Liver (tissue), 3 donors: ENCODE measurements at regions not wholly inside any gene's neighbourhood (a gene's known extent, or its start where the extent isn't known, plus 50 kb on each side); places are given as distances from the start of the nearest gene placed in this dataset.

ENCODE experiments used
- CTCF ChIP-seq: fragments of 150-350 bp; IDR thresholded peaks from 2 replicates; pipeline ENCODE4 v1.5.1; 2017; ENCODE audit warnings: improper control_type of control experiment, low read depth, low read length; ENCODE audit not compliant: missing input control
- GABPA ChIP-seq, 2 donors: IDR thresholded peaks in 1 of 2; conservative IDR thresholded peaks in 1 of 2; 2 replicates each; pipeline ENCODE4 v1.6.1; 2016; ENCODE audit warnings: antibody characterized with exemption in 2 of 2, mild to moderate bottlenecking in 1 of 2, moderate library complexity in 1 of 2
- JUND ChIP-seq, 2 donors: IDR thresholded peaks; 2 replicates each; pipeline ENCODE4 v1.6.1; 2016; ENCODE audit warnings: antibody characterized with exemption in 2 of 2
- RAD21 ChIP-seq, 2 donors: IDR thresholded peaks; 2 replicates each; pipeline ENCODE4 v1.6.1; 2016; ENCODE audit warnings: antibody characterized with exemption in 2 of 2, mild to moderate bottlenecking in 2 of 2
- REST ChIP-seq: IDR thresholded peaks from 2 replicates; pipeline ENCODE4 v1.6.1; 2016; ENCODE audit warnings: antibody characterized with exemption, mild to moderate bottlenecking
- YY1 ChIP-seq: IDR thresholded peaks from 2 replicates; pipeline ENCODE4 v1.6.1; 2016; ENCODE audit warnings: antibody characterized with exemption, mild to moderate bottlenecking
- donor health status: healthy.
- donor health status: healthy.

- TF ChIP-seq YY1: no peak
- no peak for TF ChIP-seq REST
- TF ChIP-seq CTCF: no peak
- TF ChIP-seq GABPA (IDR thresholded peaks at IDR 0.05 in 1 of 2, conservative IDR thresholded peaks at IDR 0.05 in 1 of 2): no peak
- no peak for TF ChIP-seq JUND (IDR thresholded peaks at IDR 0.05)
- no peak for TF ChIP-seq RAD21 (IDR thresholded peaks at IDR 0.05)
Measured at GRCh38 chr14:32027255-32027939, 49.7 kb upstream of the ARHGAP5 start.
